ENCODE measurements at regions not wholly inside any gene's neighbourhood (a gene's known extent, or its start where the extent isn't known, plus 50 kb on each side); places are given as distances from the start of the nearest gene placed in this dataset.

- TF ChIP-seq, protein P1, sequence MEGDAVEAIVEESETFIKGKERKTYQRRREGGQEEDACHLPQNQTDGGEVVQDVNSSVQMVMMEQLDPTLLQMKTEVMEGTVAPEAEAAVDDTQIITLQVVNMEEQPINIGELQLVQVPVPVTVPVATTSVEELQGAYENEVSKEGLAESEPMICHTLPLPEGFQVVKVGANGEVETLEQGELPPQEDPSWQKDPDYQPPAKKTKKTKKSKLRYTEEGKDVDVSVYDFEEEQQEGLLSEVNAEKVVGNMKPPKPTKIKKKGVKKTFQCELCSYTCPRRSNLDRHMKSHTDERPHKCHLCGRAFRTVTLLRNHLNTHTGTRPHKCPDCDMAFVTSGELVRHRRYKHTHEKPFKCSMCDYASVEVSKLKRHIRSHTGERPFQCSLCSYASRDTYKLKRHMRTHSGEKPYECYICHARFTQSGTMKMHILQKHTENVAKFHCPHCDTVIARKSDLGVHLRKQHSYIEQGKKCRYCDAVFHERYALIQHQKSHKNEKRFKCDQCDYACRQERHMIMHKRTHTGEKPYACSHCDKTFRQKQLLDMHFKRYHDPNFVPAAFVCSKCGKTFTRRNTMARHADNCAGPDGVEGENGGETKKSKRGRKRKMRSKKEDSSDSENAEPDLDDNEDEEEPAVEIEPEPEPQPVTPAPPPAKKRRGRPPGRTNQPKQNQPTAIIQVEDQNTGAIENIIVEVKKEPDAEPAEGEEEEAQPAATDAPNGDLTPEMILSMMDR (IDR thresholded peaks at IDR 0.05): no peak
- Histone ChIP-seq H3K4me3 (no peak overlapping the region), H3K27me3 (ENCODE audit: low read depth) (no peaks in the 10 kb centered on the region), H3K9me3 (no peaks in the 10 kb centered on the region), H3K27ac (no peak overlapping the region), H3K36me3 (no peaks in the 10 kb centered on the region), H3K4me1 (no peaks in the 10 kb centered on the region)
- DNase-seq: no peak
- intact Hi-C loops (cut with DNase I): no loop called here
- no peak for ATAC-seq
Observed at GRCh38 chr9:90058182-90058763, 453.5 kb downstream of the GADD45G start.

GRCh38 chr9:90059436-90059835 lies 454.6 kb downstream of the GADD45G start:
- no peaks in the 10 kb centered on the region for H3K9me3 ChIP-seq
- no peak overlapping the region for H3K4me3 ChIP-seq
- H3K36me3 ChIP-seq: no peaks in the 10 kb centered on the region
- intact Hi-C loops (cut with DNase I): no loop called here
- DNase-seq (no peak), ATAC-seq (no peak)
- H3K27ac ChIP-seq: no peak overlapping the region
- TF ChIP-seq, protein P1 (IDR thresholded peaks at IDR 0.05): no peak
- no peaks in the 10 kb centered on the region for H3K4me1 ChIP-seq
- no peaks in the 10 kb centered on the region for H3K27me3 ChIP-seq (ENCODE audit: low read depth)

- no peaks in the 10 kb centered on the region for H3K36me3 ChIP-seq
- no peak overlapping the region for H3K4me3 ChIP-seq
- no peaks in the 10 kb centered on the region for H3K27me3 ChIP-seq (ENCODE audit: low read depth)
- ATAC-seq (no peak), DNase-seq (no peak)
- no peaks in the 10 kb centered on the region for H3K9me3 ChIP-seq
- intact Hi-C loops (cut with DNase I): no loop called here
- H3K27ac ChIP-seq: no peak overlapping the region
- no peaks in the 10 kb centered on the region for H3K4me1 ChIP-seq
- TF ChIP-seq, protein P1 (IDR thresholded peaks at IDR 0.05): no peak
Observed at GRCh38 chr9:90060256-90060655, 455.4 kb downstream of the GADD45G start.

DNA sequence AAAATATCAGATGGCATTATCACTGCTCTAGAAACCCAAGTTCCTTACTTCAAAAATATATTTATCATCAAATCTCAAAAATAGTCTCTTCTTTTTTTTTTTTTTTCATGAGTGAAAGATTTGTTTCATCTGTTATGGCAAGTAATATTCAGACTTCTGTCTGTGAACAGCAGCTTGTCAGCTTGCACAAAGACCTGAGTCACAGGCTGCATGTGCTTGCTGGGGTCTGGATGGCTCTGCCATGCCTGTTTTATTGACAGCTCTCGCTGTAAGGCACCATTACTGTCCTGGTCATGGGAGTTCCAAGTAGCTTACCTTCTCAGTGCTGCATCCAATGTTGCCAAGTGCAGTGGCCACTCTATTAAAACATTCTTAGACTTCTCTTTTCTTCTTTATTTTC lies 456.4 kb downstream of the GADD45G start:
- Histone ChIP-seq H3K4me1 (no peaks in the 10 kb centered on the region), H3K4me3 (no peak overlapping the region), H3K27ac (no peak overlapping the region), H3K36me3 (no peaks in the 10 kb centered on the region), H3K9me3 (no peaks in the 10 kb centered on the region), H3K27me3 (ENCODE audit: low read depth) (no peaks in the 10 kb centered on the region)
- DNase-seq: no peak
- TF ChIP-seq, protein P1 (IDR thresholded peaks at IDR 0.05): no peak
- intact Hi-C loops (cut with DNase I): no loop called here
- no peak for ATAC-seq

DNA sequence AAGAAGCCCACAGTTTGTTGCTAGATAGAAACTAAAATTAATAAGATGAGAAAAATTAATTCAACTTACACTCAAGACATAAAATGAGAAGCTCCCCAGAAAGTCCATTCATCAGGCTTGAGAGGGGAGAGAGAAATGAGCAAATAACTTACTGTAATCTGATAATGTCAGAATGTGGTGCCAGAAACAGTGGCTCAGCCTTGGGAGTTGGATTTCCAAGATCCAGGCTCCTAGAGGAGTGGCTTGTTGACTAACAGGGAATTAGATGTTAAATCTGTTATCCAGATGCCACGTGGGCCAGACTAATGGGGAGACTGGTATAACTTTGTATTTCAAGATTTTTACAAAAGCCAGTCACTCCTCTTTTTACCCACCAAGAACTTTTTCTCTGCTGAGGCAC lies 458.2 kb downstream of the GADD45G start:
- no peaks in the 10 kb centered on the region for H3K36me3 ChIP-seq
- DNase-seq (no peak), ATAC-seq (no peak)
- TF ChIP-seq, protein P1 (IDR thresholded peaks at IDR 0.05): no peak
- no peaks in the 10 kb centered on the region for H3K4me1 ChIP-seq
- H3K9me3 ChIP-seq: no peaks in the 10 kb centered on the region
- no peaks in the 10 kb centered on the region for H3K27me3 ChIP-seq (ENCODE audit: low read depth)
- H3K27ac ChIP-seq: no peak overlapping the region
- no peak overlapping the region for H3K4me3 ChIP-seq
- intact Hi-C loops (cut with DNase I): no loop called here

All from lower lobe of right lung (tissue), 2 donors.